Fibroblast of skin of right biceps (primary cell): ENCODE measurements at regions not wholly inside any gene's neighbourhood (a gene's known extent, or its start where the extent isn't known, plus 50 kb on each side); places are given as distances from the start of the nearest gene placed in this dataset.

Experiments used
- DNase-seq: peaks from one replicate; pipeline ENCODE4 v3.0.0-alpha.2; 2013

GRCh38 chr7:18262058-18262457, 233.5 kb upstream of the HDAC9 start:
- DNase-seq, result no peak

GRCh38 chr7:18265611-18266281, 229.8 kb upstream of the HDAC9 start:
- DNase-seq, result peak; percentile 6

- no peak for DNase-seq
Observed at GRCh38 chr7:18268571-18268970, 227.0 kb upstream of the HDAC9 start.

- DNase-seq, result no peak
Observed at GRCh38 chr7:18276380-18276779, 219.2 kb upstream of the HDAC9 start.

DNA sequence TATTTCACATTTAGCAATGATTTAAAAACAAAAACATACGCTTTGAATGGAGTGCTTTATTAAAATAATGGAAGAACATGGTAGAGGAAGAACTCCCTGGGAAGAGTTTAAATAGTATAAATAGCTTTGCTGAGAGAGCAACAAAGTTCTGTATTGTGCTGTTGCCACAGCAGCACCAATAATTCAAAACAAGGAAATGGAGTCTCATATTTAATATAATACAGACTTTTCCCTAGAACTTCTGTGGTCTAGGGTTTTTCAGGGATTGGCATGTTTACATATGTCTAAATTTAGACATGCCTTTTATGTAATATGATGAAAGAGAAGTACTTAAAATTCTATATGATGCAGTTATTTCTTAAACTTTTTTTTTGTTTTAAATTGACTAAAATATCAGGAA, 217.2 kb upstream of the HDAC9 start:
- peak; percentile 56 for DNase-seq

- no peak for DNase-seq
Observed at GRCh38 chr7:18283045-18283444, 212.5 kb upstream of the HDAC9 start.

DNA sequence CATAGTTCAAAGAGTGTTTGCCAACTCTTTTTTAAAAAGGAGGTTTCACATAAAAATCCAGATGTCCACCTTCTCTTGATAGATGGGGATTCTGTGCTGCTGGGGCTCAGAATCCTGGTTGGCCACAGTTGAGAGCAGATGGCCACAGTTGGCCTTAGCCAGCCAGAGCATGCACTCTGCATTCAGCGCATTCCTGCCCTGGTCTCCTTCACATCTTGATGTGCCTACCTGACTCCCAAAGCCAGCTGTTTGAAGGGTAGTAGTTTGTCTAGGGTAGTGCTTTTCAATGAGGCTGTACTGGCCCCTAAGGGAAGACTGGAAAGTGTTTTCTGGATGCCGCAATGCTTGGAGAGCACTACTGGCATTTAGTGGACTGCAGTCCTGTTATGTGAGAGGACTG, 208.1 kb upstream of the HDAC9 start:
- DNase-seq, result no peak

- DNase-seq, result no peak
Observed at GRCh38 chr7:18288322-18289037, 207.1 kb upstream of the HDAC9 start.

- DNase-seq, result no peak
Observed at GRCh38 chr7:18289788-18290187, 205.8 kb upstream of the HDAC9 start.

DNA sequence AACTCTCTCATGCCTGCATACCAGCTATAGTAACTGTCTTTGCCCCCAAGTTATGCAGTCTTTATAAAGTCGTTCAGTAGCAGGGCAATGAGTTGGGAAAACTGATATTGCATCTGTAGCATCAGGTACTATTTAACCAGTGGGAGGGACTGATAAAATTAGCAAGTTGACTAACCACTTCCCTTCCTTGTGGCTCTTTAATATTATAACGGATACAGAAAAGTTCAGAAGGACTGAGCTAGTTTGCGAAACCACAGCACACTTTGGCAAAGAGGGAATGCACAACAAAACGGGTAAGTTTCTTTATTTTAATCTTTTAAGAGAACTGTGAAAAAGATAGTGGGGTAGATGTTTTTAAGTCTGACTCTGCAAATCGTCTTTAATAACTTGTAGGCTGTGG, 205.3 kb upstream of the HDAC9 start:
- DNase-seq, result no peak

GRCh38 chr7:18290865-18291264, 204.7 kb upstream of the HDAC9 start:
- no peak for DNase-seq

GRCh38 chr7:18292584-18292983, 203.0 kb upstream of the HDAC9 start:
- no peak for DNase-seq

GRCh38 chr7:18293759-18294158, 201.8 kb upstream of the HDAC9 start:
- no peak for DNase-seq

GRCh38 chr7:18294411-18294810, 201.1 kb upstream of the HDAC9 start:
- DNase-seq, result no peak

DNA sequence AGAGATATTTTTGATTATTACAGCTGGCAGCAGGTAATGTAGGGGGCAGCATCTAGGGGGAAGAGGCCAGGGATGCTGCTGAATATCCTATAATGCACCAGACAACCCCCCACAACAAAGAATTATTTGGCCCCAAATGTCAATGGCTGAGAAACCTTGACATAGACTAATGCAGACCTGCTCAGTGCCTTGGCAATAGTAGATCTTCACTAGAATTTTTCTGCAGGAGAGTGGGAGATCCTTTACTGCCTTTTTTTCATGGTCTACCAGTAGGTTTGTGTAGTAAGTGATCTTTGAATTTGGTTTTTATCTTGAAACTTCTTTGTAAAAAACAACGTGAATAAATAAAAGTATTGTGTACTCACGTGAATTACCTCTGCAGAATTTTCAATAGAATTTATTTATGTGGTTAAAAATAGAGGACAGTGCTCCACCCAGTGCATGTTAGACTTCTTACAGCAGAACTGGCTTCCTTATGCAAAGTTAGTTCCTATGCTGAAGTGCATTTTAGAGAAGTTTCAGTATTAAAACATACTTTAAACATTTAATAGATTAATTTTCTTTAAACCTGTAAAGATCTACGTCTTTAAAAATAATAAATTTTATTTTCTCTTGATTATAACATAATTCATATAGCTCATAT, 199.6 kb upstream of the HDAC9 start:
- no peak for DNase-seq

DNA sequence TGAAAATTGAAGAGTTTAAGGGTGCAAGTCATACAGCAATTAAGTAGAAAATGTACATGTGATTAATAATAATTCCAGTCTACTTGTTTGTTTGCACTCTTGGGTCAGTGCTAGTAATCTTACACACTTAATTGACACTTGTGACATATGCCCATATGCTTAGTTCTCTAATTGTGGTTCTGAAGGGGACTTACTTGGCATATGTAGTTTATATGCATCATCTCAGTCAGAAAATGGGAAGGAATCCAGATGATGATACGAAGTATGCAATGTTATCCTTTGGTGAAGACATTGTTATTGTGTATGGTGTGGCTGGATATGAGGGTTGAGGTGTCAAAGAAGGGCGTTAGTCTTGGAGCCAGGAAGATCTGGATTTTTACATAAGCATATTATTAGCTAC, 193.5 kb upstream of the HDAC9 start:
- DNase-seq, result no peak

DNA sequence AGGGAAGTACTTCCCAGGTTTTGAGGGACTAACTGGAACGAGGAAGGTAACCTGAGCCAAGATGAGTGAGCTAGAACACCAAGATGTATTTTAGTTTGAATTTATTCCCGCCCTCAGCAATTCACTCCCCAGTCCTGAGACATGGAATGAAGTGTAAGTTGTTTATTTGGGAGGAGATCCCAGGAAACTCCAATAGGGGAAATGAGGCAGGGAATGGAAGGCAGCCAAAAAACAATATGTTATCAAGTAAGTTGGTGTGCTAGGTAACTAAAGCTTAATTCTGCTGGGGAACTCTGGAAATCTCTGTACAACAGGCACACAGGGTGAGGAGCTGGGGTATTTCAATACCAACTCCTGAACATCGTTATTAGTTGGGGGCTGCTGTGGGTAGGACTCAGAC, 189.7 kb upstream of the HDAC9 start:
- DNase-seq, result peak; percentile 14

DNA sequence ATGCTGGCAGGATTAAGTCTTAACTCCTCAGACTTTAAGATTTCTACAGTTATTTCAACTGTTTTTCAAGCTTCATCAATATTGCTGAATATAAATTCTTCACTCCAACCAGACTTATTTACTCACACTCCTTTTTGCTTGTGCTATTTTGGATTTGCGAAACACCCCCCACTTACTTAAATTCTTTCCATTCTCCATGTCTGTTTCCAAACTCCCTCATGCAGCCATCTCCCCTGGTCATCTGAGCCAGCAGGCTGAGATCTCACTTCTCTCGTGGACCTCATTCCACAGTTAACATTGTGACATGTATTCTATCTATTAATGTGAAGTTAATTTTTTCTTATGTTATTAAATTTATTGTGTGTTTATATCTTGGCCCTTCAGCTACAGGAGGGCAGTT, 188.9 kb upstream of the HDAC9 start:
- DNase-seq, result no peak

DNA sequence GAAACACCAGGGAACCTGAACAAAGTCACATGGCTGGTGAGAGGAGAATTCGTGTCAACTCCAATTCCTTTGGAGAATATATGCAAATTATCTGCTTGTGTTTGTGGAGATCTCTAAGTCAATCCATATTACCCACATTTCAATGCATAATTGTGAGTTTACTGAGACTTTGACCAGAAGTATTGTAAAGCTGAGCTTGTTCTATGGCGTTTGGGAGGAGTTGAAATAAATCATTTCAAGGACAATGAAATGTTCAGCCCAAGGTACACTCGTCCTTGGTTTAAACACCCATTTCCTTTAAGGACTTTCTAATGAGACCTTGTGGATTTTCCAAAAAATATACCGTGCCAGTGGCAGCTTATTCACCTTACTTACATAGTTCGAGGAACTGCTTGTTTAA, 186.6 kb upstream of the HDAC9 start:
- no peak for DNase-seq

DNA sequence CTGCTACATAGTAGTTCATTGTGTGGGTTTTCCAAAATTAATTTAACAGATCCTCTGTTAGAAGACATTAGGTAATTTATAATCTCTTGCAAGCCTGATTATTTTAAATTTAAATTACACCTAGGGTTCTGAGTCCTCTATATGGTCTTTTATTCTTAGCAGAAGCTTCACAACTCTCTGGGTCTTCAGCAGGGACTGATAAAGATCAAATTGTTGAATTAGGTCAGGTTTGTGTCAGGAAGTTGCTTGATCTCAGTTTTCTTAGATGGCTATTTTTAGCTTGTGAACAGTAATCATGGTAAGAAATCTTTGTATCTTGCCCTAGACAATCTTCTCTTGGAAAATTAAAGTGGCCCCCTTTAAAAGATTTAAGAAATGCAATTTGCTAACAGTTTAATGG, 183.1 kb upstream of the HDAC9 start:
- no peak for DNase-seq

DNA sequence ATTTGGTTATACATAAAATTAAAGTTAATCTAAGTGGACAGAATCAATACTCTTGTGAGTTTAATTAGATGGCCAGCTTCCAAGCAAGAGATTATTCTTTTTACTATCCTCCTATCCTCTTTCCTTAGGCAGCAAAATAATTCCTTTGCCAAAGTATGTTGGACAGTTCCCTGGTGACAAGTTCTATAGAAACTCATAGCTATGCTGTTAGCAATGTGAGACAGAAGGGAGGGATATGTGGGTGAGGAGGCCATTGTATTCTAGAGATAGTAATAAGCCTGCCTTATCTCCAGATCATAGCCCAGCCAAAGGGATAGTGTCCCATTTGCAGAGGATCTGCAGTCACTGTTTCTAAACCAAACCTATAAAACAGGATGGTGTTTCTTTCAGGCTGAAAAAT, 181.6 kb upstream of the HDAC9 start:
- DNase-seq, result no peak

DNA sequence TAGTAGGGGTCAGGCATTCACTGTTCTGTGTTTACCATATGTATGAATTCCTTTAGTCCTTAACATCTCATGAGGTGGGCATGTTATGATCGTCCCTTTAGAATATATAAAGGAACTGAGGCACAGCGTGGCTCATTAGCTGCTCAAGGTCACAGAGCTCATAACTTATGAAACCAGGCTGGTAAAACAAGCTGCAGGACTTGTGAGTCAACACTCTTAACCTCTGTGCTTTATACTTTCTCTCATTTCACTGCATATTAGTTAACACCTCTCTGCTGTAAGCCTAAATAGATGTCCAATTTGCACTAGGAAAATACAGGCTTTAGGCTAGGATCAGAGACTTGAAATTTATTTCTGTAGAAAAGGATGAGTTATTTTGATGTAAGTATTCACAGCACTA, 180.3 kb upstream of the HDAC9 start:
- DNase-seq, result no peak

DNA sequence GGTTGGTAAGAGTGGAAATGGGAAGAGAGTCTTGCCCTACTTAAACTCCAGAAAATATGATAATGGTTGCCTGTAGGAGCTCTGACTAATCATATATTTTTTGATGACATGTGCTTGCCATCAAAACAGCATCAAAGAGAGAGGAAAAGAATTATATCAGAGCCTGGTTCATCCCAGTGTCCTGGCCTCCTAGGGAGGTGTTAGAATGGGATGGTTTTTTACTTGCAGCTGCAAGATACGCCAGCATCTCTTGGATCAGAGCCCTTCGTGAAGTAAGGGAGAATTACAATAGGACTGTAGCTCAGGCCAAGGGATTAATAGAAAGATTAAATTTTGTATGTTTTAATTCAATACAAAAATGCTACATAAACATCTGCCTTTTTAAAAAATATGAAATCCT, 177.6 kb upstream of the HDAC9 start:
- no peak for DNase-seq

- DNase-seq, result no peak
Observed at GRCh38 chr7:18320422-18320821, 175.1 kb upstream of the HDAC9 start.
